ENCODE measurements at regions not wholly inside any gene's neighbourhood (a gene's known extent, or its start where the extent isn't known, plus 50 kb on each side); places are given as distances from the start of the nearest gene placed in this dataset.
"Not testable (repeated sequence)": the region's sequence is repeated elsewhere in the genome, so short reads cannot be mapped to it uniquely, and the experiment has no call there.

GRCh38 chr10:120760253-120760652, 90.9 kb upstream of the WDR11 start:
- no peak for DNase-seq

GRCh38 chr10:120761951-120762350, 89.2 kb upstream of the WDR11 start:
- DNase-seq = no peak

- DNase-seq = no peak
These were observed 85.8 kb upstream of the WDR11 start for GRCh38 chr10:120765226-120765803.

- DNase-seq = no peak
These were observed 82.9 kb upstream of the WDR11 start for GRCh38 chr10:120768227-120768626.

- no peak for DNase-seq
These were observed 80.7 kb upstream of the WDR11 start for GRCh38 chr10:120770496-120770895.

- DNase-seq = no peak
These were observed 74.7 kb upstream of the WDR11 start for GRCh38 chr10:120776442-120776841.

- no peak for DNase-seq
These were observed 68.8 kb upstream of the WDR11 start for GRCh38 chr10:120782336-120782735.

- DNase-seq = no peak
These were observed 68.1 kb upstream of the WDR11 start for GRCh38 chr10:120783098-120783497.

- no peak for DNase-seq
These were observed 67.3 kb upstream of the WDR11 start for GRCh38 chr10:120783867-120784266.

- no peak for DNase-seq
These were observed 62.4 kb upstream of the WDR11 start for GRCh38 chr10:120788771-120789170.

- no peak for DNase-seq
These were observed 61.6 kb upstream of the WDR11 start for GRCh38 chr10:120789303-120790203.

GRCh38 chr10:120791316-120791715, 59.8 kb upstream of the WDR11 start:
- no peak for DNase-seq

- no peak for DNase-seq
These were observed 58.1 kb upstream of the WDR11 start for GRCh38 chr10:120793088-120793487.

- no peak for DNase-seq
These were observed 56.8 kb upstream of the WDR11 start for GRCh38 chr10:120794390-120794789.

GRCh38 chr10:120798276-120798675, 52.9 kb upstream of the WDR11 start:
- not testable (repeated sequence) for DNase-seq

- DNase-seq = no peak
These were observed 51.3 kb upstream of the WDR11 start for GRCh38 chr10:120799849-120800248.

GRCh38 chr10:120800528-120801323, 50.4 kb upstream of the WDR11 start:
- no peak for DNase-seq

Measured in NCI-H2081 (cell line).